ENCODE measurements at regions not wholly inside any gene's neighbourhood (a gene's known extent, or its start where the extent isn't known, plus 50 kb on each side); places are given as distances from the start of the nearest gene placed in this dataset.

- DNase-seq (ENCODE audit: low spot score) = no peak
Observed at GRCh38 chr10:88110822-88111221, 247.4 kb downstream of the PTEN start.

- no peak for DNase-seq (ENCODE audit: low spot score)
Observed at GRCh38 chr10:88111294-88111693, 247.9 kb downstream of the PTEN start.

DNA sequence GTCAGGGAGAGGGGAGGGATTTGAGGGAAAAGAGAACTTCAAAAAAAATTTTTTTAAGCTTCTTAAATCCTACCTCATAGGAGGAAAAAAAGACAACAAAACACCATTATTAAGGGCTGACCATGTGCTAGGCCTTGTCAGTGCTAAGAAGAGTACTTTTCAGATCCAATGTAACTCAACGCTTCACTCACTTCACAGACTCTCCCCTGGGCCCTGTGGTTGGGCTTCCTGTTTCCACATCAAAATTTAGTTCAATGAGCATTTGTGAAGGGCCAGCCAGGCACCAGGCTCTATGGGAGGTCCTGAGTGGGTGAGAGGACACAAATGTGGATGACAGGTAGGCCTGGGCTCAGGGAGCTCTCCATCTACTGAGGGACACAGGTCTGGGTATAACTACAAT lies 249.8 kb downstream of the PTEN start:
- no peak for DNase-seq (ENCODE audit: low spot score)

- no peak for DNase-seq (ENCODE audit: low spot score)
Observed at GRCh38 chr10:88113657-88114272, 250.3 kb downstream of the PTEN start.

DNA sequence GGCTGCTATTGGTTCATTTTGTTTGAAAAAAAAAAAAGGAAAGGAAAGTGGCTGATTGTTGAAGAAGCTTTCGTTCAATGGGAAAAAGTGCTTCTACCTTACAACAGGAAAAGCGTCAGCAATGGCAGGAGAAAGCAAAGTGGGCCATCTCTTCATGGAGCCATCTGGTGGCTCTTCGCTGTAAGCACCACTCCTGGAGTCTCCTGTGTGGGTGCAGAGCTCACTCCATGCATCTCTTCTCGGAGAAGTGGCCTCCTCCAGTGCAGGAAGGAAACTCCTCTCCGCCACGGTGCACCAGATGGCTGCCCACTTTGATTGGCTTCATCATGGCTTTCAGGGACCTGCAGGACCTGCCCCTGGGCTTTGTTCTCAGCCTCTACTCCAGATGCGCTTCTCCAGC lies 250.9 kb downstream of the PTEN start:
- DNase-seq (ENCODE audit: low spot score) = peak; percentile 25

DNA sequence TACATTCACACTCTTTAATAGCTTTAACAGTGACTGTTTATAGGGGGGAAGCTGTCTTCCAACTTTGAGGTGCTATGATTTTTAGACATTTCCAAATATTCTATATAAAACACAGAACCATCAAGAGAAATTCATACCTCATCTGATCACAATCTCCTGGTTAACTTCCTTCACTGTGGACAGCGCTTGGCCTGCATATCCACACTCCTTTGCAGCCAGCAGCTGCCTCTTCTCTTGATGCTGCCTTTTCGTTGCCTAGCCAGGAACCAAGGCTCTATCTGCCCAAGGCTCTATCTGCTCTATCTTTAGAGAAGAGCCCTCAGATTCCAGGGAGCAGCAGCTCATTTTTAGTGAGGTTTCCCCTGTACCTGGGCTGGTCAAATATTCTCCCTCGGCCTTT lies 252.0 kb downstream of the PTEN start:
- DNase-seq (ENCODE audit: low spot score) = no peak

DNA sequence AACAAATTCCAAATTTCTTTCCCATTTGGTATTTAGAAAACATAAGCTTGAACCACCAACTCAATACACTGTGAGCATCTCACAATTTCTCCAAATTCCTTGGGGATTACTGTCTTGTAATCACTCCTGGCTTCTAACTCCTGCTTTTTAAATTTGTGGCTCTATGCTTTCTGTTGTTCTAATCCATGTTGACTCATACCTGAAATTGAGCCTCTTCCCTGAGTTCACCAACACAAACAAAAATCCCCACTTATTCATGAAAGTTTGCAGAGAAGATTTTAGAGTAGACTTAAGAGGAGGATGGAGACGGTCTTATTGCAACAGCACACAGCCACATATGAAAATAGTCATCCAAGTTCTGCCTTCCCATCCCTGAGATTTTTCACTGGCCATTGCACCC lies 252.5 kb downstream of the PTEN start:
- DNase-seq (ENCODE audit: low spot score) = no peak

- DNase-seq (ENCODE audit: low spot score) = peak; percentile 56
Observed at GRCh38 chr10:88116481-88116880, 253.1 kb downstream of the PTEN start.

DNA sequence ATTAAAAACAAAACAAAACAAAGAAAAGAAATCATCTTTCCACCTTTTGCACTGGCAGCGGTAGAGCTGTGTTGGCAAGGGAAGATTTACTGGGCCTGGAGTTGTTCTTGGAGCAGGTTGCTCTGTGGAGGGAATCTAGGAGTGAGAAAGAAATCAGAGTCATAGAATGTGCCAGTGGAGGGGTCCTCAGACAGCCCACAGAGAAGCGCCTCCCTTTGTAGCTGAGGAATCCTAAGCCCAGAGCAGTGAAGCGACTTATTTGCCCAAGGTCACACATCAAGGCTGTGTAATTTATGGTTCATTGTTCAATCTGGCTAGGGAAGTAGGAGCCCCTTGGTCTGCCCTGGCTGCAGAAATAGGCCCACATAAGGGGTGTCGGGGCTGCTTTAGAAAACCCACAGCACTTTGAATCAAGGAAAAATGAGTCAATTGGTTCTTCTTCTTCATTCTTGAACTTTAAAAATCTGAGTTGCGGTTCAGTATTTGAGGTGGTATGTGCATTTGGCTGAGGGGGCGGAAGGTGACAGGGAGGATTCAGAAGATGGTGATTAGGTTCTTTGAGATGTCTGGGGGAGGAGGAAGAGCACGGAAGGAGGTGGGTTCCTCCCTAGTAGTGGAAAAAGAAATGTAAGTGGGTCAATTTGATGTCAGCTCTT lies 253.7 kb downstream of the PTEN start:
- DNase-seq (ENCODE audit: low spot score) = no peak

DNA sequence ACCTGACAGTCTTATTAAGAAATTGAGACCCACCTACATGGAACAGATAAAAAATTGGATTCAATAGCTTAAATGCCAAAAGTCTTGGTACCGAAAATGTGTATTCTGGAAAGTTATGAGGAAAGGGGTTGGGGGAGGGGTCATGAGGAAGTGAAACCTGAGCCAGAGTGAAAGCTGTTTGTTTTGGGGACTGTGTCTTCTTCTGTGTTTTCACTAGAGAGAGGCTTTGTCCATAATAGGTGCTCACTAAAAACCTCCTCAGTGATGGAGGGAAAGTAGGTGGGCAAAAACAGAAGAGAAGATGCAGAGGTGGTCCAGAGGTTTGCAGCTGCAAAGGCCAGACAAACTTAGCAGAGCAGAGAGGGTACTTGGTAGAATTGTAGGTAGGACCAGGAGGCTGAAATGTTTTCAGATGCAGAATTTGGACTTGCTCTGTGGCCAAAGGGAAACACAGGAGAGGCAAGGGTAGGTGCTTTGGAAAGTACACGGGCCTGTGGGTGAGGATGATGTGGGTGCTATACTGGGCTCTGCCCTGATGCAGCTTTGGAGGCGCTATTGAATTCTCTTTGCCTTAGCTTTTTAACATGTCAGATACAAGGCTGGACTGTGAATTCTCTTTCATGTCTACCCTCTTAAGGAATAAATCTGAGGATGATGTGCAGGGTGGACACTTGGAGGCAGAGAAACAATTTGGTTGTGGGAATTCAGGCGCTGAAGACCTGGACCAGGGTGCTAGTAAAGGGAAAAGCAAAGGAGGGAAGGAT lies 254.6 kb downstream of the PTEN start:
- DNase-seq (ENCODE audit: low spot score) = no peak

DNA sequence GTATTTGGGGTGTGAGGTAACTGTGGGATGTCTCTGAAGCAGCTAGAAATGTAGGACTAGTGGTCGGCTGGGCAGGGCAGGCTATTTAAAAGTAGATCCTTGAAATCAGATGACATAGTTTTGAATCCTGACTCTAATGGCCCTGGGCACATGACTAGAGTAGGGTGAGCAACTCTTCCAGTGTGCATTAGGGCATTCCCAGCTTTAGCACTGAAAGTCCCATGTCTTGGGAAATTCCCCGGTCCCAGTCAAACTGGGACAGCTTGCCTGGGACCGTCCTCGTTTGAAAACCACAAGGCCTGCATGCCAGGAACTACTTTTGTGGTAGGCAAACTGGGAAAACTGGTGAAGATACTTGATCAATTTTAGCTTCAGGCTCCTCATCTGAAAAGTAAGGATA lies 255.3 kb downstream of the PTEN start:
- DNase-seq (ENCODE audit: low spot score) = no peak

DNA sequence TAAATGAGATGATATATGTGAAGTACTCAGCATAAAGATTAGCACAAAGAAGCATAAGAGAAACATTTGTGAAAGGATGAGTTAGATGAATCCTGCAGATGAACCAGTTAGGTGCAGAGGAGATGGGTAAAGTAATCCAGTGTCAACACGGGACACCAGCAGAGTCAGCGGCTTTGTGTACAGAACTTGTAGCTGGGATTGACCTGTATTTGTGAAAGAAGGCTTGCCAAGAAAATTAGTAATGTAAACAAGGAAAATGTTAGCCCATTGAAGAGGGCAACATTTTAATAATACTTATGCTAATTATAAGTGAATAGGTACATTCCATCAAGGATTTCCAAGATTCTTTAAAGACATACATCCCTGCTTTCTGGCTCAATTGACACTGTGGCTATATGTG lies 255.7 kb downstream of the PTEN start:
- DNase-seq (ENCODE audit: low spot score) = no peak

GRCh38 chr10:88120075-88120474 lies 256.6 kb downstream of the PTEN start:
- DNase-seq (ENCODE audit: low spot score) = no peak

- no peak for DNase-seq (ENCODE audit: low spot score)
Observed at GRCh38 chr10:88120599-88121333, 257.3 kb downstream of the PTEN start.

DNA sequence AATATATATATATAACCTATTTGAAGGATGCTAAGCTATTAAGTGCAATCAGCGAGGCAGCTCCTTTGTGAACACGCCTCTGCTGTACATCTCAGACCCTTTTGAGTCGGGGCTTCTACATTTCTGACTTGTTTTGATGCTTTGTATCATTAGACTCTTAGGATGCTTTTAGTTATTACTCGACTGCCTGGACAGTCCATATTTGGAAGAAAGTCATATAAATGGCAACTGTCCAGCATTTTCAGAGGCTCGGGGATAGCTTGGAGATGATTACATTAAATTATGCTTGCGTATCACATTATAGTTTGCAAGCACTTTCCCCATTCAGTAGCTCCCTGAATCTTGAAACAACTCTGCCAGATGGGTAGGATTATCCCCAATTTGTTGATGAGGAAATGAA lies 257.9 kb downstream of the PTEN start:
- DNase-seq (ENCODE audit: low spot score) = no peak

- no peak for DNase-seq (ENCODE audit: low spot score)
Observed at GRCh38 chr10:88122145-88122544, 258.7 kb downstream of the PTEN start.

DNA sequence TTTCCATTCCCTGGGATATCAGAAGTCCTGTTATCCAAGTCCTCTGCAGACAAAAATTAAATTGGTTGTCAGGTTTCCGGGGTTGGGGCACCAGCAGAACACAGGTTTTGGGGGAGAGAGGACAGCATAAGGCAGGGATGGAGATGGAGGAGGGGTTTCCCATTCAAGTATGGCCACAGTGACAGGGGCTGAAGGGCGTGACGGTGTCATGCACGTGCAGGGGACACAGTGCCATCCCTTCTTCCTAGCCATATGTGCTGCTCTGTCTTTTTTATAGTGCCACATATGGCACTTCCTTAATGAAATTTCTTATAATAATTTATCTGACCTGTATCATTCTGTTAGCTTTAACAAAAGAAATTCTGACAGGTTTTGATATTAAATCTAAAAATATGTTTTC lies 259.2 kb downstream of the PTEN start:
- DNase-seq (ENCODE audit: low spot score) = no peak

DNA sequence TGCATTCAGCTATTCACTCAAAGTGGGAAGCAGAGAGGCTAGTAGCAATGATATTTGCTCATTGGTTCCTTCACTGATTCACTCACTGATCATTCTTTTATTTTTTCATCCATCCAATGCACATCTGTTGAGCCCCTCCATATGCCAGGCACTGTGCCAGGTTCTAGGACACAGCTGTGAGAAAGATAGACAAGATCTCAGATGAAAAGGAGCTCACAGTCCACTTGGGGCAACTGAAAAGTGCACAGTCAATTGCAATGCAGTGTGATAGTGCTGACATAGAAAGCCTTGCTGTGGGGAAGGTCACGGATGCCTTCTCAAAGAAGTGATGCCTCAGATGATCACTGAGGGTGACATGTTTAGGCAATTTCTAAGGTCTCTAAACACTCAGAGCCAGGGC lies 262.3 kb downstream of the PTEN start:
- no peak for DNase-seq (ENCODE audit: low spot score)

DNA sequence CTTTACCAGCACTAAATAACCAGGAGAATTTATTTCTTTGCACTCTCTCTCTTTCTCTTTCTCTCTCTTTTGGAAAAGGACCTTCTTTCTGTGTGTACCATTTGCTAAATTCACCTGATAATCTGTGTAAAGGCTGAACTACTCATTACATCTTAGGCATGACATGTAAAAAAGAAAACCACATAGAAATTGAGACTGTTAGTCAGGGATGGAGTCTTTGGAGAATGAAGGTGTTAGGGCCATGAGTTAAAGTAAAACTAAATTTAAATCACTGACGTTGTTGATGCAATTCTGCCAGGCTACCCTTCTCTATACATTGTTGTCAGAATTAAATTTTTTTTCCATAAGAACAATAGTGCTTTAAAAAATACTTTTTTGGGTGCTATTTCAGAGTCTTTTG lies 263.3 kb downstream of the PTEN start:
- DNase-seq (ENCODE audit: low spot score) = no peak

GRCh38 chr10:88127269-88127668 lies 263.8 kb downstream of the PTEN start:
- DNase-seq (ENCODE audit: low spot score) = no peak

DNA sequence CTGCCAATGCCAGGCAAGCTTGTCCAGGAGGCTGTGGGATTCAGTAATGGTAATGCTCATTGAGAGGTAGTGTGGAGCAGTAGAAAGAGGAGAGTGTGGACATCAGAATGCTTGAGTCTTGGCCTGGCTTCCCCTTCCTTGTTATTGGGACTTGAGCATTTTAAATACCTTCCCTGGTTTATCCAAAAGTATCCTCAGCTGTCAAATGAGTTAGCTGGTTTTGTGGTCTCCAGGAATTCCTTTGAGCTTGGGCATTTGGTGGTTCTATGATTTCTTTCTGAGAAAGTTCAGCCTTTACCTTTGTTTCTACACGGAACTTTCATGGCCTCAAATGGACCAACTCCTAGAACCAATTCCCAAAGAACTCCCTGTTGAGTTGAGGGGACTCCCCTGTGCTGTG lies 264.3 kb downstream of the PTEN start:
- no peak for DNase-seq (ENCODE audit: low spot score)

DNA sequence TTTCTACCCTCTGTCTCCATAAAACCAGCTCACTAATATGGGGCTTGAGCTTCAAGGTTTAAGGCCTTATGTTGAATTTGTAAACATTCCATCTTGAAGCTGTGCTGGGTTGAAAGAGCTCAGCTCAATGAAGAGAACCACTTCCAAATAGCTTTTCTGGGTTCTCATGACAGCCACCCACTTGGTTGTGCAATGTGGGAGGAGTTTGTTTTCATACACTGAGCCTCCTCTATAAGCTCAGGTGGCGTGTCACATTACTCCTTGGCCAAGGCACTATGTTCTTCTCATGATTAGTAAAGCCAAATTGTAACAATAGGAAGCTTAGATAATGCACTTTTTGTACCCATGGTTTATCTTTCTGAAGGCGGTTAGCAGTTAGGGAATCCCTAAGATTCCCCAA lies 265.6 kb downstream of the PTEN start:
- no peak for DNase-seq (ENCODE audit: low spot score)

DNA sequence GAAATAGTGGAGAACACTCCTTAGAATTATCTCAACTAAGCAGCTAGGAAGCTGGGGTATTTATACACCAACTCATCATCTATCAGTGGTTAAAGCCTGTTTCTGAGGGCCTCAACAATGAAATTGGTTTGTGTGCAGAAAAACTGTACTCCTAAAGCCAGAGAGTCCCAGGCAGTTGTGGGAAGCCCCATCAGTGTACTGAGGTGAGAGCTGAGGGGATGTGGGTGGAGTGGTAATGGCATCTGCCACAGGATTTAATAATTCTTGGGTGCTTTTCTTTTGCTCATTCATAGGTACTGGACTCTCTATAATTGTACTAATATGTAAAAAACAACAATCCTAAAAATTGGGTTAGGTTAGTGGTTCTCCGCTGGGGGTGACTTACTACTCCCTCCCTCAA lies 267.5 kb downstream of the PTEN start:
- no peak for DNase-seq (ENCODE audit: low spot score)

Data from AG20443 (cell line).